ENCODE measurements at regions not wholly inside any gene's neighbourhood (a gene's known extent, or its start where the extent isn't known, plus 50 kb on each side); places are given as distances from the start of the nearest gene placed in this dataset.

DNA sequence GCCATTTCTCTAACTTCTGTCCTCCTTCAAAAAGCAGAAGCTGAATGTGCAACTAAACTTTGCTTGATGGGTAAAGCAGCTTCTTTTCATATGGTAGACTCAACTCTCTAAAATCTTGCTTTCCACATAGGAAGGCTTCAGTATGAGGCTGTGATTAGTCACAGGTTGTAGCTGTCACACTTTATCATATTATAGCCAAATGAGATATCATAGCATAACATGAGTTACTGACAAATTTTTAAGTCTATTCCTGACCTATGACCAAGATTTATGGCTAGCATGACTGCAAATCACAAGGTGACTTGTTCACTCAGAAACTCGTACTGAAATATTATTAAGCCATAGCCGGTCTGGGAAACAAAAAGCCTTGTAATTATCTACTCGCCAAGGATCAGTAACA is 998.6 kb downstream of the RPA4 start:
- no peak overlapping the region for H2AFZ ChIP-seq (replicated peaks; ENCODE audit: low read length, poor library complexity)
- no peak overlapping the region for H3K14ac ChIP-seq (replicated peaks; ENCODE audit: low read depth, low read length)
- intact Hi-C loops (cut with micrococcal nuclease), result no loop called here
- H2BK120ac ChIP-seq (ENCODE audit: low read depth, low read length), result no peak overlapping the region
- H3K56ac ChIP-seq (ENCODE audit: extremely low read depth, insufficient read depth, low read length), result no peak overlapping the region
- no peak overlapping the region for H3K4me3 ChIP-seq (ENCODE audit: insufficient read depth, low read depth, low read length)
- no peak overlapping the region for H4K91ac ChIP-seq (ENCODE audit: insufficient read depth, low read depth, low read length)
- H3K27ac ChIP-seq (ENCODE audit: insufficient read depth, low read length), result no peak overlapping the region
- H4K8ac ChIP-seq (ENCODE audit: low read depth in 2 of 2, low read length in 2 of 2), result no peak overlapping the region
- ATAC-seq (ENCODE audit: low read depth), result no peak
- H3K36me3 ChIP-seq (ENCODE audit: control insufficient read depth, insufficient read depth, low read length), result no peaks in the 10 kb centered on the region
- no peaks in the 10 kb centered on the region for H3K9me1 ChIP-seq (ENCODE audit: insufficient read depth, low read length)
- no peaks in the 10 kb centered on the region for H4K20me1 ChIP-seq (ENCODE audit: insufficient read depth, low read length)
- H3K4ac ChIP-seq (ENCODE audit: low read depth, low read length), result no peak overlapping the region
- in situ Hi-C loops (cut with MboI; ENCODE audit: low sequenced_read_pairs), result no loop called here
- no peak overlapping the region for H3K18ac ChIP-seq (ENCODE audit: low read depth, low read length)
- 67% methylated on average over 3 of the region's 3 CpGs; no CpG with 5 or more reads in 1 of the 2 experiments for WGBS, 2 experiments (ENCODE audit: extremely low coverage in 2 of 2, insufficient read length in 1 of 2)
- DNase-seq, result peak; percentile 2
- H2BK20ac ChIP-seq (ENCODE audit: low read depth, low read length), result no peak overlapping the region
- no peak overlapping the region for H2AK5ac ChIP-seq (ENCODE audit: low read depth, low read length)
- no peaks in the 10 kb centered on the region for H3K4me1 ChIP-seq (ENCODE audit: control insufficient read depth, insufficient read depth, low read length)
- ChIA-PET CTCF (interaction anchor here (0.6 to 1.3 kb wide), 3 partner anchors 14 to 56 kb away, joined by 3 to 4 read pairs (median 3); no protein-coding TSS in a partner anchor), POLR2A (ENCODE audit: unreplicated experiment) (no interaction called here)
- H3K27me3 ChIP-seq (ENCODE audit: control insufficient read depth, insufficient read depth, low read length), result no peaks in the 10 kb centered on the region
- H3K23ac ChIP-seq (ENCODE audit: low read depth, low read length), result no peak overlapping the region
- H3K79me1 ChIP-seq (ENCODE audit: low read depth in 1 of 2, low read length in 2 of 2), result no peaks in the 10 kb centered on the region
- BruUV-seq (replicated peaks), result no TSS peak
- H2AK9ac ChIP-seq (replicated peaks; ENCODE audit: low read depth, low read length, poor library complexity), result no peak overlapping the region
- no peak overlapping the region for H4K5ac ChIP-seq (ENCODE audit: low read depth, low read length)
- no peak overlapping the region for H3K9ac ChIP-seq (ENCODE audit: low read depth, low read length)
- H2BK15ac ChIP-seq (ENCODE audit: low read depth, low read length), result no peak overlapping the region
- H3K9me3 ChIP-seq (ENCODE audit: control insufficient read depth, insufficient read depth, low read length), result no peaks in the 10 kb centered on the region
- H2BK5ac ChIP-seq (ENCODE audit: low read depth, low read length, poor library complexity, severe bottlenecking), result no peak overlapping the region
- dilution Hi-C loops (cut with HindIII; ENCODE audit: low sequenced_read_pairs, unreplicated experiment), result no loop called here
- no peak for TF ChIP-seq MAFK (IDR thresholded peaks at IDR 0.05; ENCODE audit: low read depth, low read length)
- no peak for TF ChIP-seq BHLHE40 (IDR thresholded peaks at IDR 0.05; ENCODE audit: low read depth, low read length)
- no peak for TF ChIP-seq RAD21 (IDR thresholded peaks at IDR 0.05; ENCODE audit: low read length)
- TF ChIP-seq SMC3 (IDR thresholded peaks at IDR 0.05; ENCODE audit: low read depth, low read length), result no peak
- no peak for TF ChIP-seq MXI1 (IDR thresholded peaks at IDR 0.05; ENCODE audit: borderline replicate concordance, low read depth, low read length)
- H3K4me2 ChIP-seq (ENCODE audit: low read depth, low read length), result no peak overlapping the region
